GM11168 (cell line): ENCODE measurements at regions not wholly inside any gene's neighbourhood (a gene's known extent, or its start where the extent isn't known, plus 50 kb on each side); places are given as distances from the start of the nearest gene placed in this dataset.

Experiments
- in situ Hi-C: fragments of 300-500 bp; cut with MboI; formaldehyde crosslinking; loops from one replicate; pipeline ENCODE4 v1.12.0; 2022; ENCODE audit warnings: low sequenced_read_pairs; ENCODE audit not compliant: unreplicated experiment

DNA sequence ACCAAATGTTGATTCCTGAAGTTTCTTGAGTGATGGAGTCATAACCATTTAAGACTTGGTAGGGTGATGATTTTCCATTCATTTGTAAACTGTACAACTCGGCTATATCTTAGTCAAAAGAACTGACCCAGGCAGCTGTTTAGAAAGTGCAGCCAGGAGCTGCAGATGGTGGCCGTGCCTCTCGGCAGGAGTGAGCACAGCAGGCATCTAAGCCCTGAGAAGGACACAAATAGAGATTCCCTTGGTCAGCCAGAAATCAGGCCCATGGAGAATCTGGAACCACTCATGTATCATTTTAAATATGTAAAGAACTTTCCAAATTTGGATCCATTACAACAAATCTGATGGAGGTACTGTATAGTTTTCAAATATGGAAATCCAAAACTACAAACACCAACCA, 177.0 kb upstream of the AKR1E2 start:
- in situ Hi-C loops: no loop called here

DNA sequence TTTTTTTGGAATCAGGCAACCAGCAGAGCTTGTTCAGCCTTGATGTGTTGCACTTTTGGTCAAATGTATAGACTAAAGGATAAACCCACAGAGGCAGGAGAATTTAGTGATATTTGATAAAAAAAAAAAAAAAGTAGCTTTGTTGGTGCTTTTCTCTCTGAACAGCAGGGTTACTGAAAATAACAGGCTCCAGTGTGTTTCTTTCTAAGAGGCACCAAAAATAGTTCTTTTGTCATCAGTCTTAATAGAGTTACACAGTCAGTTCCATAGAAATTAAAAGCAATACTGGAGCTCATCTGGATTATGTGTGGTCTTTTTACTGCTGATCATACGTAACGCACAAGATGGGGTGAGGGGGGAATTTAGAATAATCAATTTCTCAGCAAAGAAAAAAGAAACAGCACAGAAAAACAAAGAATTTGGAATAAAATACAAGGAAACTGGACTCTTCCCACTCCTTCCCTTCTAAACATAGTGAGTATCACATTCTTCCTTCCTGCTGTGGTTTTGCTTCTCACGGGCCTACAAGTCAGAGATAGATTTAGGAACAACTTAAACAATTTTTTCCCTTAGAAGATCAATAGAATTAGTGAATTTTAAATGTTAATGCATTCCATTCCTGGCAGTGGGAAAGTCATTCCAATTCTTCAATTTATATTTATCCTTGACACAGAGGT, 178.8 kb upstream of the AKR1E2 start:
- in situ Hi-C loops: no loop called here

DNA sequence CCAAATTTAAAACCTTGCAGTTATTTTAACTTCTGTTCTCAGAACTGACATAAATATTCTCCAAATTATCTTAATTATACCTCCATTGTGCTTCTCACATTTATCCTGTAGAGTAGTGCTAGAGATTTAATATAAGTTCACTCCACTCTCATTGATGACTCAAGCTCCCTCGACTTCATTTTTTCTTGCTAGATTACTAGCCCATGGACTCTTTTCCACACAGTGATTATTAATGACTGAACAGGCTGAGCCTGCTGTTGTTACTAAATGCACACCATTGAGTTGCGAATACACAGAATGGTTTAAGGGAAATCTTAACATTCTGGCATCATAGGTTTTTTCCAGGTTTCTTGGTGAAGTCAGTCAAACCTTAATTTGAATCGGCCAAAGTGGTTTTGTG, 179.5 kb upstream of the AKR1E2 start:
- in situ Hi-C loops: no loop called here

DNA sequence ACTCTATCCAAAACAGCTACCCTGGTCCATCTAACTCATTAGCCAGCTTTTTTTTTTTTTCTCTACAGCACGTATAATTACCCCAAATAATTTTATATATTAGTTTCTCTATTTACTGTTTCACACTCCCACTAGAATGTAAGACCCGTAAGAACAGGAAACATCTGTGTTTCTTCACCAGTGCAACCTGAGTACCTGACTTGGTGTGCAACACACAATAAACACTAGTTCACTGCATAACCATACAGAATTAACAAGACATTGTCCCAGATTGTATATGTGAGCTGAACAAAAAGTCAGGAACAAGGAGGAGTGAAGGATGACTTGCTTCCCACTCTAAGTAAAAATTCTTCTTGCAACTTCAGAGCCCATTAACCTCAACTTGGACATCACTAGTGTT, 180.2 kb upstream of the AKR1E2 start:
- in situ Hi-C loops: no loop called here

DNA sequence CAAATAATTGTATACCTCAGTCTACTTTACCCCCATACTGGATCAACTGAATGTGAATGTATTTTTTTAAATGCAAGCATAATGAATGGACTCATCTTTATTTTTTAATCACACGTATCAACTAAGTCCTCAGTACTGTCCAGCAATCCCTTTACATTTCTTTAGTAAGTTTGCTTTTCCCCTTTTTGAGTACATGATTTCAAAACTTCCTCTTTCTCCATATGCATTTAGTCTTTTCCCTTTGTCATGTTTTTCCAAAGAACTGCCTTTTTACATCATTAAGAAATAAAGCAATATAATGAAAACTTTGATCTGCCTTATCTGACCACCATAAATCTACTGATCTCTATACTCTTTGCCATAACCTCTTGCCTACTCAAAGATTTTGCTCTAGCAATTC, 182.5 kb upstream of the AKR1E2 start:
- in situ Hi-C loops: no loop called here

DNA sequence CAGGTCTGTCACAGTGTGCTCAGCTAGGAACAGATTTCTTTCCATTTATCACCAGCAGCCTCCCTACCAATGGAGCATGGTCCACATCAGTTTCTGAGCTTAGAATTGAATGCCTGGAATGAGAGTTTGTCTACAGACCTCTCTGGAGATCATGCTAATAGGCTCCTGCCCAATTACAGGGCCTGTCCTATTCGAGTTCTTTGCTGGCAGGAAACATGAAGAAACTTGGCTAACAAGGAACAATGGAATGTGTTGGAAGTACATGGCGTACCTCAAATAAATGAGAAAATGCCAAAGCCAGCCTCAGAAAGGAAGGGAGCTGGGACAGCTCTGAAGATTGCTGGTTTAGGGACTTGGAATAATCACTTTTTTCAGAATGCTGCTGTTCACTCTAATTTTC, 186.0 kb upstream of the AKR1E2 start:
- in situ Hi-C loops: no loop called here

DNA sequence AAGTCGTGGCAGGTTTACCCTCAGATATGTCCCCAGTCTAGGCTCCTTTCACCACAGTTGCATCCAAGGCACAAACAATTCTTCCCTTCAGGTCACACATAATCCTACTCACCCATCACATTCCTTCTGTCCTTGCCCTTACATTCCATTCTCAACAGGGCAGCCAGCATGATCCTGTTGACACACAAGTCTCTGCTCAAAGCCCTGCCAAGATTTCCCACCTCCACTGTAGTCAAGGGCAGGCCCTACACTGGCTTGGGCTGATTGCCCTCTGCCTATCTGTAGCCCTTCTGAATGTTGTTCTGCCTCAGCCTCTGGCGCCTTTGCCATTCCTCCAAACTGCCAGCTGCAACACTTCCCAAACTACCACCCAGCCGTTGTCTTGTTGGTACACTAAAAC, 187.9 kb upstream of the AKR1E2 start:
- in situ Hi-C loops: no loop called here

DNA sequence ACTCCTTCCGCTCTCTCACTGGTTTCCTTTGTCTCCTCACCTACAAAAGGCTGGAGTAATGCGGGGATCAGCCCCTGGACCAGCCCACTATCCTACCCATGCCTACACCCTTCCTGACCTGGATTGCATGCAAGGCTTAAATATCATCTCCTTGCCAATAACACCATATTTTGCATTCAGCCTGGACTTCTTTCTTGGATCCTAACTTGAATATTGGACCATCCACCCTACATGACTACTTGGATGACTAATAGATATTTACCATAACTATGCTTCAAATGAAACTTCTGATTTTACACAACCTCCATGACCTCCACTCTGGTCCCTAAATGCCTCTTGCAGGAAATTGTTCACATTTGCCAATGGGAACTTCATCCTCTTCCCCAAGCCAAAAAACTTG, 188.3 kb upstream of the AKR1E2 start:
- in situ Hi-C loops: no loop called here

DNA sequence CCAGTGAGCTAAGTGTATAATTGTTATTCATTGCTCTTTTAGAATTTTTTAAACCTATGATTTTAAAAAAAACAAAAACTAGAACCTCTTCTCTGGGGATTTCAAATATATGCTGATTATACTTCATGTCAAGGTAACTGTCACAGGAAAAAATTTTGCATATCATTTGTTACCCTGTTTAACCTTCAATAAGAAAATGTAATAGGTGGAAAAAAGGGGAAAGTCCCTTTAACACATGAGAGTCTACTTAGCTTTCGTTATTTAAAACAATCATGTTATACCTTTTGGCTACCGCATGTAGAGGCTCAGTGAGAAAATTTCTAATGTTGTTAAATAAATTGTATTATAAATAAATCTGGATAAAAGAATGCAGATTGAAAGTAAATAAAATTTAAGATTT, 190.1 kb upstream of the AKR1E2 start:
- in situ Hi-C loops: no loop called here

DNA sequence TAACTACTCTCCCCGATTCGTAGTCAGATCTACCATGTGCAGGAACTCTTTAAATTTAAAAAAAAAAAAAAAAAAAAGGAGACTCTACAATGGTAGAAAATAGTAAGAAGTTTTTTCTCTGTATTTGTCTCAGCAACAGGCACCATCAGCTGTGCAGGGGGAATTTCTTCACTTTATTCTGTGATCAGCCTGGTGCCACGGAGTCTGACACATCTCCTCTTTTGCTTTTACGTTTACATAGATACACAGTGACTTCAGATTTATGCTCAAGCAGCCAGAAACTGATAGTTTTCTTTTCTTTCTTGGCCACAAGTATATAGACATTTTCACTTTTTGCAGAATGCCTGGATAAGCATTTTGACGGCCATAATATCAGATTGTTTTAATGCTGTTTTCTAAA, 190.6 kb upstream of the AKR1E2 start:
- in situ Hi-C loops: no loop called here

DNA sequence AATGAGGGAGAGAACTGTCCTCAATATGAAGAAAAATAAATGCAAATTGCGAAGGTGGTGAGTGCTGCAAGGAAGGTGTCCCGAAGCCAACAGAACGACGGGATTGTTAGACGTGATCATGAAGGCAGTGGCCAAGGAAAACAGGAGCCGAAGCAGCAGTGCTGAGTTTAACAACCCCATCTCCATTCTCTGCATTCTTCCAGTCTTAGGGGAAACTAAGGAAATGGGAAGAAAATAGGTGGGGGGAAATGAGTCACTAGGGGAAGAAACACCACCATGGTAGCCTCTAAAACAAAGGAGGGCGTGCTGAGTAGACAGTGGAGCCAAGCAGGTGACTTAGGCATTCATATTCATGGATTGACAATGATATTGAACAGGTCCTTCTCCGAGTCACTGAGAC, 192.2 kb upstream of the AKR1E2 start:
- in situ Hi-C loops: no loop called here

DNA sequence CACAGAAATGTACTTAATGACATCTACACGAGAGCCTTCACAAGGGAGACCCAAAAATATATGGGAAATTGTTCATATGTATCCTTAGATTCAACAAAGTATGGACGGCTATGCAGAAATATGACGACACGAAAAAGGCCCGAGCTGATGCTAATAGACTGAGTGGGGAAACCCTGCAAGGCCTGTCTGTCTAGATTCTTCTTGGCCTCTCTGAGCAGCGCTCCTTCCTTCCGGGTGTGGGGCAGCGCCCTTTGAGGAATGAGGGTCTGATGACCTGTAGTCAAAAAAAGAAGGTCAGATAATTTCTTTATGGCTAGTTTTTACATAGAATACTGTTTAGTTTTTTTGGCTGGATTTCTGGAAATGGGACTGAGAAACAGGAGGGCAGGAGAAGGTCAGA, 192.8 kb upstream of the AKR1E2 start:
- in situ Hi-C loops: no loop called here

DNA sequence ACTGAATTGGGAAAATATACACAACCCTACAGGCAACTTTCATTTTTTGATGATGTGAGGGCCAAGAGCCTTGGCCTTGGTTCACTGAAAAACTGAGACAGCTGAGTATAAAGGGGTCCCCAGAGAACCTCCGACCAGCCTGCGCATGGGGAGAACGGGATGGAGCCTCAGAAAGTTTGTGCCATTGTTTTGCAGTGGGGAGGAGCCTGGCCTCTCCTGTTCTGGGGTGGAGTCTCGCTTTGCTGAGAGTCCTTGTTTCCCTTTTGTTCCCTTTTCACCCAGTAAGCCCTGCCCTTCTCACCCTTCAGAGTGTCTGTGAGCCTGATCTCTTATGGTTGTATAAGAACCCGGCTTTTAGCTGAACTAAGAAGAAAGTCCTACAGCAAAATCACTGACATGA, 193.2 kb upstream of the AKR1E2 start:
- in situ Hi-C loops: no loop called here

DNA sequence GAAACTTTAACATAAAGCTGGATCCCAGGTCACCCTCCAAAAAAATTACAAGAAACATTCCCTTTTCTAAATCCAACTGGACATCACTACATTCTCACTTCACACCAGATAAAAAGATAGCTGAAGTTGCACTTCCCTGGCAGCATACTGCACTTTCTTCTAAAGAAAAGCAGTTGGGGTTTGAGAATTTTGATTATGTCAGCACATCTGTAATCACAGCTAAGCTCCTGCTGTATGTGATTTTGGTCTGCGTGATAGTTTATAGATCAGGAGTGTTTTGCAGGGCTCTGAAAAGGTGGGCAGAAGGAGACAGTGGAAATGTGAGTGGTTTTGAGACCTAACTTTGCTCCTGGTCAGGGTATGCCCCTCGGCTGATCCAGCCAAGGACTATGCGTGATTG, 199.1 kb upstream of the AKR1E2 start:
- in situ Hi-C loops: no loop called here

DNA sequence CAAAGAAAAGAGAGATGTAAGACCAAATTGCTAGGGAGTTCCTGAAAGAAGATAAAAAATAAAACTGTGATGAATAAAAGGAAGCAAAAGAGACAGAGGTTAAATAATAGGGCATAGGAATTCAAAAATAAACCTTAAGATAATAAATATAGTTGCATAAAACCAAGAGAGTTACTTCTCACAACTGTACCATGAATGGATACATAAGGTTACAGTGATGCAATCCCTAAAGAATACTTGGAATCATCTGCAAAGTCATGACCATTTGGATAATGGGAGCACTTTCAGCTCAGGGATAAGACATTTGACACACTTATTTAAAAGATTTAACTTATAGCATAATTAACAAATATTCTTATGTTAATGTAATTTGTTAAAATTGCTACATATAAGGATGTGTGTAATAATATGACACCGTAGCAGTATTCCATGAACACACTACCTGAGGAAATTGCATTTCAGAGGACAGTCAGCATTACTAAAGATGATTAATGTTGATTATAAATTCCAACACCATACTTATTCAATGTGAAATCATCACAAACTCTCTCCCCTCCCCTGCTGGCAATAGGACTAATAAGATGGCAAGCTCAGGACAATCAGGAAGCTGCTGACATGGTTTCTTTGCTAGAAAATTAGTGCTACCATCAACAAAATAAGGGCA, 202.1 kb upstream of the AKR1E2 start:
- in situ Hi-C loops: no loop called here

DNA sequence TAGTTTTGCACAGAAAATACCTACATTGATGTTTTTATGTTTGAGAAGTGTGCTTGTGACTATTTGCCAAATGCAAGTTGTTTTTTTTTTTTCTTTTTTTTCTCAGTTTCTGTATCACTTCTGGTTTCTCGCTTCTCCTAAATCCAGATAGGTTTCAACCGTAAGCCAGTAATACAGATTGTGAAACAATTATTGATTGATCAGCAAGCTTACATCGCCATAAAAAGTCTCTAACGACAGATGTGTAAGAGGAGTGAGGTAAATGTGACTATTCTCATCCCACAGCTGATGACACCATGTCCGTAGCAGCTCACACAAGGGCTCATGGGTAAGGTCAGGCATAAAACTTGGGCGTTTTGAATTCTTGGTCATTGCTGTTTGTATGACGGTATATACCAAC, 202.8 kb upstream of the AKR1E2 start:
- in situ Hi-C loops: no loop called here

DNA sequence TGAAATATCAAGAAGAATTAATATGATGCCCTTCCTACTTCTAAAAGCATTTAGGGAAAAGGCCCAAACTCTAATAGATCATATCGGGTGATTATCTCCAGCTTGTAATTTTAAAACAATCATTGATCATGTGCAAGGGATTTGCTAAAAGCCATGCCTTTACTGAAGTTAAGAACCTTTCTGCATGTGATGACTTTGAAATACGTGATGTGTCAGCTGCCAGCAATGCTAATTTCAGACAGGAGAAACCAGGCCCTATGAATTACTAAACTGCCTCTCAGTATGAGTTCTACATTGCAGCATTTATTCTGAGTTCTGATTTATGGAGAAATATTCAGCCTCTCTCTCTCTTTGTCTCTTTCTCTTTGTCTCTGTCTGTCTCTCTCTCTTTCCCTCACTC, 203.6 kb upstream of the AKR1E2 start:
- in situ Hi-C loops: no loop called here

DNA sequence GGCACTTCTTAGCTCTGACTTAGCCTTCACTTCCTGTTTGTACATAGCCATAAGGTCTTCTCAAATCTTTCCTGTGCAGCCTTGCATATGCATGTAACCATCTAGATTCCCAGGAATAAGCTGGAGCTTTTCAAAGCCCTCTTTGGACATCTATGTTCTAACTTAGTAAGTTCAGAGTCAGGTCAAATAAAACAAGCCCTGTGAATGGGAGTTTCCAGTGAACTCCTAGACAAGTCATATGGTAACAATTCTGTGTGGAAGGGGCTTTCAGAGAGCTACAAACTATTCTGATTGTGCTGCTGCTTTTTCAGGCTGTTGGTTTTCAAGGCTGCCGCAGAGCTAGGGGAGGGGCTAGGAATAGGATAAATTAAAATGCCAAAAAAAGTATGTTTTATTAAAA, 208.4 kb upstream of the AKR1E2 start:
- in situ Hi-C loops: no loop called here

DNA sequence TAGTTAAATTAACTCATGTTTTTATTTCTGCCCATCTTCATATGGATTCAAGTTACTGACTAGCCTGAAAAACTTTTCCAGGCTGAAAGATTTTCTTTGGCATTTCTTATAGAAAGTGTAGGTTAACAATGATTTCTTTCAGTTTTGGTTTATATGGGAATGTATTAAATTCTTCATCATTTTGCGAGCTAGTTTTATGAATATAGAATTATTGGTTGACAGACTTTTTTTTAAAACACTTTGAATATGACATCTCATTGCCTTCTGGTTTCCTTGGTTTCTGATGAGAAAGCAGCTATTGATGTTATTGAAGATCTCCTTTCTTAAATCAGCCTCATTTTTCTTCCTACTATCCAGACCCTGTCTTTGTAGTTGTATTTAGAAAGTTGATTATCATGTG, 211.0 kb upstream of the AKR1E2 start:
- in situ Hi-C loops: no loop called here

DNA sequence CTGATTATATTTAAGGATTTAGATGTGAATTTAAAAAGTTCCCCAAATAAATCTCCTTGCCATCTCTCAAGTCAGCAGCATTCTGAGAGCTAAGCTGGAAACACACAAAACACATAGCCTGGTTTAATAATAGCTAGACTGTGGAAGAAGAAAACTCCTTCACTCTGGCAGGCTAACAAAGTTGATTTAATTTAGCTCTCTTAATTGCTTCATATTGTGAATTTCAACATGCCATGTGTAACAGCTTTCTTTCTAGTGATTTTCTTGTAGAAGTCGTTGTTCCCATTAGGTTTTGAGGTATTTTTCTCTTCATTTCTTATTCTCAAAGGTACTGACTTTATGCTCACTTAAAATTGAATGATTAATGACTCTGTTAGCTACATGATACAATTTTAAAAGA, 216.8 kb upstream of the AKR1E2 start:
- in situ Hi-C loops: no loop called here

DNA sequence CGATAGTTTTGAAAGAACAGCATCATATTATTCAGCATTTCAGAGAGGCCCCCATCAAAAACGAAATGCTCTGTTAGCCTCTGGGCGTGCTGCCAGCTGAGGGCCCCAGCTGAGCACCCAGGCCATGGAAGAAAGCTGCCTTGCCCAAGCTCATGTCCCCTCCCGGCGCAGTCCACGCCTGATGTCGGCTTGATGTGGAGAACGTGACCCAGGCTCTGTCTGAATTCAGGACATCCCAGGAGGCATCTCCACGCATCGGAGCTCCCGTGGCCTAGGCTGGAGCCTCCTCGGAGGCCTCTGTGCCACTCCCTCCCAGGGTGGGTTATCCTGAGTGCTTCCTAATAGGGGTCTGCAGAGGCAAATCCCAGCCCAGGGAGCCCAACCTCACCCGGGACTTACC, 218.3 kb upstream of the AKR1E2 start:
- in situ Hi-C loops: no loop called here

DNA sequence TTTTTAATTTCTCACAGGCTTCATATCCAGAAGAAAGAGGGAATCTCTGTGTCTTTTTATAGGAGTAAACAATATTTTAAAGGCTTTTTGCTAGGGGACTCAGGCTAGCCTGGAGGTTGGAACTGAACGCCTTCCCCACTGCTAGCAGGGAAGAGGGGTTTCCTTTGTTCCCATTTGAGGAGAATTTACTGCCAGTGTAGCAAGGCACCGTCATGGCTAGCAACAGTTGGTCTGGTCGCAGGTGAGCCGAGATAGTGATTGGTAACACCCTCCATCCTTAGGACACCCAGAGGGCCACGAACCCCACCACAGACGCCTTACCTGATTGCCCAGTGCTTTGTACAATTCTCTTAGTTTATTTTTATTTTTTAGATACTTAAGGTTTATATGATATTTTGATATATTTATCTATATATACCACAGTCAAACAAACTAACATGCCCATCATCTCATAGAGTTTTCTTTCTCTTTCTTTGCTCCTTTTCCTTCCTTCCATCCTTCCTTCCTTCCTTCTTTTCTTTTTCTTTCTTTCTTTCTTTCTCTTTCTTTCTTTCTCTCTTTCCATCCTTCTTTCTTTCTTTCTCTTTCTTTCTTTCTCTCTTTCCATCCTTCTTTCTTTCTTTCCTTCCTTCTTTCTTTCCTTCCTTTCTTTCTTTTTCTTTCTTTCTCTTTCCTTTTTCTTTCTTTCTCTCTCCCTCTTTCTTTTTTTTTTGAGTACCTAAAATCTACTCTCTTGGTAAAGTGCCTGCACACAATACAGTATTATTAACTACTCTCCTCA, 219.0 kb upstream of the AKR1E2 start:
- in situ Hi-C loops: no loop called here
